NT2/D1 (cell line): ENCODE measurements at regions not wholly inside any gene's neighbourhood (a gene's known extent, or its start where the extent isn't known, plus 50 kb on each side); places are given as distances from the start of the nearest gene placed in this dataset.
"Not testable (repeated sequence)": the region's sequence is repeated elsewhere in the genome, so short reads cannot be mapped to it uniquely, and the experiment has no call there.

Source experiments
- DNase-seq: peaks from one replicate; pipeline ENCODE4 v3.0.0-alpha.2; 2011; ENCODE audit warnings: low read depth, low spot score
- H3K27me3 ChIP-seq: 2 replicates; pipeline ENCODE4 v1.6.0; 2011; ENCODE audit warnings: mild to moderate bottlenecking; ENCODE audit not compliant: insufficient read length, insufficient read depth
- H3K36me3 ChIP-seq: 2 replicates; pipeline ENCODE4 v1.6.1; 2011; ENCODE audit warnings: mild to moderate bottlenecking, low read length, mixed read lengths; ENCODE audit not compliant: insufficient read depth, insufficient read length
- H3K4me1 ChIP-seq: 2 replicates; pipeline ENCODE4 v1.5.1; 2011; ENCODE audit not compliant: insufficient read depth, insufficient read length
- H3K4me3 ChIP-seq: 2 replicates; pipeline ENCODE4 v1.5.1; 2011; ENCODE audit warnings: low read depth; ENCODE audit not compliant: insufficient read length
- H3K9ac ChIP-seq: 2 replicates; pipeline ENCODE4 v1.6.0; 2011; ENCODE audit warnings: low read depth; ENCODE audit not compliant: insufficient read length
- H3K9me3 ChIP-seq: 2 replicates; pipeline ENCODE4 v1.5.1; 2011; ENCODE audit warnings: mild to moderate bottlenecking, low read length; ENCODE audit not compliant: insufficient read depth
- SUZ12 ChIP-seq: IDR thresholded peaks from 2 replicates; pipeline ENCODE4 v1.6.1; 2011; ENCODE audit not compliant: insufficient read length, insufficient read depth; ENCODE audit errors: extremely low read depth
- YY1 ChIP-seq: IDR thresholded peaks from 2 replicates; pipeline ENCODE4 v1.6.1; 2011; ENCODE audit not compliant: insufficient read length, insufficient read depth
- ZNF274 ChIP-seq: IDR thresholded peaks from 2 replicates; pipeline ENCODE4 v1.6.1; 2011; ENCODE audit warnings: mild to moderate bottlenecking, low read depth, low read length

GRCh38 chr3:68515237-68515636 is 417.1 kb downstream of the TAFA4 start:
- Histone ChIP-seq H3K27me3 (no peaks in the 10 kb centered on the region), H3K9ac (no peak overlapping the region), H3K4me1 (no peaks in the 10 kb centered on the region), H3K36me3 (no peaks in the 10 kb centered on the region), H3K4me3 (no peak overlapping the region), H3K9me3 (no peaks in the 10 kb centered on the region)
- DNase-seq = no peak
- no peak for TF ChIP-seq ZNF274
- TF ChIP-seq SUZ12 = no peak
- no peak for TF ChIP-seq YY1

- no peak overlapping the region for H3K4me3 ChIP-seq
- no peaks in the 10 kb centered on the region for H3K4me1 ChIP-seq
- H3K36me3 ChIP-seq = no peaks in the 10 kb centered on the region
- TF ChIP-seq ZNF274 (no peak), SUZ12 (no peak)
- H3K9me3 ChIP-seq = no peaks in the 10 kb centered on the region
- no peak overlapping the region for H3K9ac ChIP-seq
- DNase-seq = no peak
- no peaks in the 10 kb centered on the region for H3K27me3 ChIP-seq
Measured at GRCh38 chr3:68504201-68504600, 428.1 kb downstream of the TAFA4 start.

- H3K9ac ChIP-seq, H3K4me1 ChIP-seq, H3K36me3 ChIP-seq, DNase-seq, H3K4me3 ChIP-seq, H3K27me3 ChIP-seq, H3K9me3 ChIP-seq: not testable (repeated sequence)
Measured at GRCh38 chr3:68485845-68486244, 446.5 kb downstream of the TAFA4 start.

DNA sequence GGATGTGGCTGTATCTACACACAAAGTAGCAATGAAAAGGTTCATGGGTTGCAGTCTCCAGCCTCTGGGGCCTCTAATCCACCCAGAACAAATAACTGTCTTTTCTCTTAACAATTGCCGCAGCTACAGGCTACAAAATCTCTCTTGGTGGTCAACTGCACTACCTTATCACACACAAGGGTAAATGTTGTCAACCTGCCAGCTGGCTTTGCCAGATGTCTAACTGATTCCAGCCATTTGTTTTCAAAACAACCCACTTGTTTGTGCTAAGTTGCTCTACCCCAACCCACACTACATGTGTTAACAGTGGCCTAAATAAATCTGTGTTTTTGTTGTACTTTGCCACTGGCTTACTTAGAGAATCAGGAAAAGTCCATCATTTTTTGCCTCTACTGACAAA is 447.3 kb downstream of the TAFA4 start:
- H3K4me1 ChIP-seq = no peaks in the 10 kb centered on the region
- no peaks in the 10 kb centered on the region for H3K36me3 ChIP-seq
- no peak for DNase-seq
- no peak overlapping the region for H3K4me3 ChIP-seq
- H3K9ac ChIP-seq = no peak overlapping the region
- no peaks in the 10 kb centered on the region for H3K27me3 ChIP-seq
- no peaks in the 10 kb centered on the region for H3K9me3 ChIP-seq
- TF ChIP-seq ZNF274 (no peak), SUZ12 (no peak), YY1 (no peak)

DNA sequence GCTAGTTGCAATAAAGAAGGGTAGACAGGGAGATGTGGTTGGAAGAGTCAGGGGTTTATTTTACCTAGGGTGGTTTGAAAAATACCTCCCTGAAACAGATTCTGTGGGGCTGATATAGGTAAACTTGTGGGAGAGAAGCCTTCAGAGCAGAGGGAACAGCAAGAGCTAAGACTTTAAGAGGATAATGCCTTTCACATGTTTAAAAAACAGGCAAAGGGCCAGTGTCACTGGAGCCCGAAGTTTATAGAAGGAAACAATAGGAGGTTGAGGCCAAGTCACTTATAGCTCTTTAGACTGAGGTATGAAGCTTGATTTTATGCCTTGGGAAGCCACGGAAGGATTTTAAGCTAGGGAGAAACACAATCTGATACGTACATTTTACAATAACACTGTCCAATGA is 448.7 kb downstream of the TAFA4 start:
- DNase-seq = no peak
- no peak for TF ChIP-seq SUZ12
- no peak for TF ChIP-seq YY1
- no peak for TF ChIP-seq ZNF274

GRCh38 chr3:68483041-68483440 is 449.3 kb downstream of the TAFA4 start:
- Histone ChIP-seq H3K9ac (no peak overlapping the region), H3K9me3 (no peaks in the 10 kb centered on the region), H3K4me3 (no peak overlapping the region), H3K36me3 (no peaks in the 10 kb centered on the region), H3K27me3 (no peaks in the 10 kb centered on the region), H3K4me1 (no peaks in the 10 kb centered on the region)
- DNase-seq = no peak
- no peak for TF ChIP-seq YY1
- TF ChIP-seq ZNF274 = no peak
- no peak for TF ChIP-seq SUZ12

More for the DNA sequence above, 448.7 kb downstream of the TAFA4 start:
- no peaks in the 10 kb centered on the region for H3K27me3 ChIP-seq
- no peaks in the 10 kb centered on the region for H3K36me3 ChIP-seq
- no peaks in the 10 kb centered on the region for H3K9me3 ChIP-seq
- no peak overlapping the region for H3K4me3 ChIP-seq
- H3K4me1 ChIP-seq = no peaks in the 10 kb centered on the region
- no peak overlapping the region for H3K9ac ChIP-seq

DNA sequence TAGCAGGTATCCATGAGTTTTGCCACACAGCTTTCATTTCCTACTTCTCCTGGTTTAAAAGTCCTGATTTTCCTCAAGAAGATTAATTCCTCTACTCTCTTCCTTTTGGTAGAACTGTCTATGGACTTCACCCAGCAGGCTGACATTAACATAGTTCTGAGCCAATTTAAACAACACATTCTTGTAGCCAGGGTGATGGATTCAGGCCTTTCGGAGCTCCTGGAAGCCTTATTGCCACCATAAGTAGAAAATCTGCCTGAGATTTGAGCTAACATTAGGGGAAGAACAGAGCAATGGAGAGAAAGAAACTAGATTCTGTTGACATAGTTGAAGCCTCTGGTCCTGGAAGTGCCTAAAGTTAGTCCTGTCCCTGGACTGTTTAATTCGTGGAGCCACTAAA is 449.8 kb downstream of the TAFA4 start:
- TF ChIP-seq YY1 (no peak), SUZ12 (no peak), ZNF274 (no peak)
- Histone ChIP-seq H3K36me3 (no peaks in the 10 kb centered on the region), H3K4me1 (no peaks in the 10 kb centered on the region), H3K9me3 (no peaks in the 10 kb centered on the region), H3K4me3 (no peak overlapping the region), H3K9ac (no peak overlapping the region), H3K27me3 (no peaks in the 10 kb centered on the region)
- no peak for DNase-seq

DNA sequence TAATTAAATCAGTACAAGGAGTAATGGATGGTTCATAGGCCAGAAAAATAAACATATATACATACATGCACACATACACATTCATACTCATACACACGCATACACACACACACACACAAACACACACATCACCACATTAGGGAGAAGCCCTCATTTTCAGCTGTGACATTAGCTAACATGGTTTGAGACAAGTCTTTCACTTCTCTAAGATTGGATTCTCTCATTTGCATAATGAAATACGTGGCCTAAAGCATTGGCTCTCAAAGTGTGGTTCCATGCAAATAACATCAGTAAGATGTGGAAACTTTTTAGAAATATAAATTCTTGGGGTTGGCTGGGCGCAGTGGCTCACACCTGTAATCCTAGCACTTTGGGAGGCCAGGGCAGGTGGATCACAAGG is 452.6 kb downstream of the TAFA4 start:
- Histone ChIP-seq H3K4me3 (no peak overlapping the region), H3K4me1 (no peaks in the 10 kb centered on the region), H3K9me3 (no peaks in the 10 kb centered on the region), H3K36me3 (no peaks in the 10 kb centered on the region), H3K9ac (no peak overlapping the region), H3K27me3 (no peaks in the 10 kb centered on the region)
- DNase-seq = no peak
- no peak for TF ChIP-seq ZNF274
